Adrenal gland (tissue), 9 donors: ENCODE measurements at regions not wholly inside any gene's neighbourhood (a gene's known extent, or its start where the extent isn't known, plus 50 kb on each side); places are given as distances from the start of the nearest gene placed in this dataset.

Experiments
- DNase-seq, 7 donors: peaks; one replicate each; pipeline ENCODE4 v3.0.0-alpha.2; 2019 to 2020
- H3K27ac ChIP-seq, 5 donors: fragments of 200-600 bp; sonication (generic) in 4 of 5; 1 replicate in 3 of 5; 2 replicates in 2 of 5; pipeline versions ENCODE4 v1.5.1 to v1.8.0; 2016 to 2020; ENCODE audit warnings: mild to moderate bottlenecking in 1 of 5
- H3K27me3 ChIP-seq: fragments of 200-600 bp; 2 replicates; pipeline ENCODE4 v1.8.0; 2021
- H3K36me3 ChIP-seq, 2 donors: fragments of 200-600 bp; replicated peaks in 1 of 2; 1 replicate in 1 of 2; 2 replicates in 1 of 2; pipeline versions ENCODE4 v1.5.1 to v1.8.0; 2018 to 2022
- H3K4me1 ChIP-seq, 2 donors: fragments of 200-600 bp; replicated peaks in 1 of 2; 1 replicate in 1 of 2; 2 replicates in 1 of 2; pipeline versions ENCODE4 v1.5.1 to v1.8.0; 2018 to 2021
- H3K4me3 ChIP-seq, 4 donors: fragments of 200-600 bp; sonication (generic) in 3 of 4; one replicate each; pipeline ENCODE4 v1.5.1; 2016 to 2018
- H3K9me3 ChIP-seq, 3 donors: fragments of 200-600 bp; sonication (generic) in 1 of 3; replicated peaks in 1 of 3; 1 replicate in 2 of 3; 2 replicates in 1 of 3; pipeline versions ENCODE4 v1.5.1 to v1.8.0; 2016 to 2021
- CTCF ChIP-seq, 6 experiments: fragments of 450-650 bp in 4 of 6; fragments of 200-600 bp in 2 of 6; sonication (generic) in 1 of 6; IDR thresholded peaks; 1 replicate in 5 of 6; 2 replicates in 1 of 6; pipeline versions ENCODE4 v1.5.1 to v1.8.0; 2016 to 2021; ENCODE audit warnings: antibody characterized with exemption in 6 of 6, mild to moderate bottlenecking in 2 of 6, moderate library complexity in 1 of 6
- POLR2A ChIP-seq, 2 donors: fragments of 450-650 bp; IDR thresholded peaks; one replicate each; pipeline ENCODE4 v1.6.1; 2017; ENCODE audit warnings: antibody characterized with exemption in 2 of 2, mild to moderate bottlenecking in 2 of 2, moderate library complexity in 1 of 2
- whole genome bisulfite sequencing, 4 donors: extraction: QIAGEN DNeasy Blood & Tissue Kit in 2 of 4; methylation state at CpG; one replicate each; pipeline versions ENCODE4 v1.1.5 to v1.1.7; 2013 to 2017; 5-methylcytosine and 5-hydroxymethylcytosine counted together
- intact Hi-C, 2 donors: fragments of 100-400 bp; cut with DNase I; formaldehyde crosslinking; loops; one replicate each; pipeline versions ENCODE4 v1.14.1 to v1.15.0; 2022 to 2023
- donor health status: healthy with polysubstance abuse.
- donor health status: Bipolar disorder and iron deficiency.
- donor health status: DM: yes; HTN: yes; CAD: no.
- donor health status: DM: no; HTN: no; CAD: no.
- donor health status: DM: no; HTN: no; CAD: no.

- Histone ChIP-seq H3K9me3 (no peaks in the 10 kb centered on the region), H3K27me3 (no peaks in the 10 kb centered on the region), H3K4me3 (no peak overlapping the region), H3K27ac (no peak overlapping the region), H3K4me1 (no peaks in the 10 kb centered on the region), H3K36me3 (no peaks in the 10 kb centered on the region)
- peak in 1 of 7 donors; percentile 83 for DNase-seq
- no peak for TF ChIP-seq CTCF (IDR thresholded peaks at IDR 0.05)
- TF ChIP-seq POLR2A (IDR thresholded peaks at IDR 0.05) = no peak
- intact Hi-C loops = no loop called here
- WGBS, 4 donors = 39 to 74% (median 64%) methylated on average over 3 of the region's 3 CpGs
Observed at GRCh38 chr6:12354499-12354898, 64.3 kb downstream of the EDN1 start.

DNA sequence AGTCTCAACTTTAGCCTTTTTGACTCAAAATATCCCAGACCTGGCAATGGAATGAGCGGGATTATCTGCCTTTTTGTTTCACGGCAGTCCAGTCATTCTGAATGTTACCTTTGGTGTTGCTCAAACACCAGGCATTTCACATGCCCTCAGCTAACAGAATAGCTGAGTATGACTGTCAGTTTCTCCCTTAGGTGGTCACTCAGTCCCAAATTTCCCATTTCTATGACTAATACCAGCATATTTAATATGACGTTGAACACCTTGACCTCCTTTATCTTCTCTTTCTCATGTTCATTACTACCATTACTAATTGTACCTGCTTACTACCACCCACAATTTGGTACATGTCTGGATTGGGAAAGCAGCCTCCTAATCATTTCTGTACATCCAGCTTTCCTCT is 65.2 kb downstream of the EDN1 start:
- DNase-seq = no peak
- 84 to 89% (median 84%) methylated on average over 3 of the region's 3 CpGs for WGBS, 4 donors
- TF ChIP-seq CTCF (IDR thresholded peaks at IDR 0.05) (no peak), POLR2A (IDR thresholded peaks at IDR 0.05) (no peak)
- no peak overlapping the region for H3K4me3 ChIP-seq
- intact Hi-C loops = no loop called here
- H3K4me1 ChIP-seq = no peaks in the 10 kb centered on the region
- H3K9me3 ChIP-seq = no peaks in the 10 kb centered on the region
- no peaks in the 10 kb centered on the region for H3K36me3 ChIP-seq
- no peak overlapping the region for H3K27ac ChIP-seq
- no peaks in the 10 kb centered on the region for H3K27me3 ChIP-seq

DNA sequence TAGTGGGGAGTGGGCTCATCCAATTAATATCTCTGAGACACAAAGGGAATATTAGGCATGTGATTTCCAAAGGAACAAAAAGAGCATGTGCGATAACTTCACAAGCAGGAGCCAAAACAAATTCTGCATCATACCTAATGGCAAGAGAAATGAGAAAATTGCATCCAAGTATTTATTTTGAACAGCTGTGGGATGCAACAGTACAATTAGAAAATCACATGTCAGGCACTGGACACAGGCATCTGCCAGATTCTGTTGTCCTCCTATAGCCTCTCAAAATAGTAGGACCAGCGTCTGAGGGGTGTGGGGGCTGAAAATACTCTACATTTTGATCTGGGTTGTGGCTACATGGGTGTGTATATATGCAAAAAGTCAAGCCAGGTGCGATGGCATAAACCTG is 66.3 kb downstream of the EDN1 start:
- no peaks in the 10 kb centered on the region for H3K36me3 ChIP-seq
- WGBS, 4 donors = 74 to 87% (median 85%) methylated on average over 3 of the region's 3 CpGs

More for the DNA sequence above, 66.3 kb downstream of the EDN1 start:
- no peaks in the 10 kb centered on the region for H3K9me3 ChIP-seq
- no peak for TF ChIP-seq CTCF (IDR thresholded peaks at IDR 0.05)
- TF ChIP-seq POLR2A (IDR thresholded peaks at IDR 0.05) = no peak
- no peak for DNase-seq
- H3K27me3 ChIP-seq = no peaks in the 10 kb centered on the region
- H3K27ac ChIP-seq = no peak overlapping the region
- no peak overlapping the region for H3K4me3 ChIP-seq
- intact Hi-C loops = no loop called here
- H3K4me1 ChIP-seq = no peaks in the 10 kb centered on the region
